ENCODE measurements at regions not wholly inside any gene's neighbourhood (a gene's known extent, or its start where the extent isn't known, plus 50 kb on each side); places are given as distances from the start of the nearest gene placed in this dataset.

DNA sequence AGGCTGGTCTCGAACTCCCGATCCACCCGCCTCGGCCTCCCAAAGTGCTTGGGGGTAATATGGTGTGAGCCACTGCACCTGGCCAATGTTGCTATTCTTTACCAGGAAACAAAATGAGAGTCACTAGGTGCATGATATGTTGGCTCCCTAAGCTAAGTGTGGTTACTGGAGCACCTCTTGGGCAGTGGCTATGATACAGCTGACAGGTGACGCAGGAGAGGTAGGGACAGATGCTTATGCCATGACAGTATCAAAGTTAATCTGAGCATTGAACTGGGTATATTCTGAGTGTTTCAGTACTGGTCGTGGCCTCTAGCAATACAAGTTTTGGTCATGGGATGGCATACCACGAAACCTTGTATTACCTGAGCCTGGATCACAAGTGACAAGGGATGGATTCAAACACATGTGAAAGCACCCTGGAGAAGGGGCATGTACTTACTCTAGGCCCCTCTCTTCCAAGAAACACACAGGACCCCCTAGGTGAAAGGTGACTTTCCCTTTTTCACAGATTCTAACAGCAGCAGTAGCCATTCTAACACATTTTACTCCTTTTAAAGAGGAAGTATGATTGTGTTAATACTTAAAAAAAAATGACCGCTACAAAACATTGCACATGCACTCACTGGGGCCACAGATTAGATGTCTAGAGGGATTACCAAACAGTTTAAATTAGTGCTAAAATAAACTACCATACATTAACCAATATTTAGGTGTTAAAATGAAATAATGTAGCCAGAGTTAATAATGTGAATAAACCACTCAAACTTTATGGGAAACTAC, 467.3 kb downstream of the SHQ1 start:
- peaks cover 2% of the 10 kb centered on the region for H3K36me3 ChIP-seq (ENCODE audit: control insufficient read depth, insufficient read depth, low read length)
- no peak for DNase-seq (ENCODE audit: low read depth)
- no peaks in the 10 kb centered on the region for H3K27me3 ChIP-seq (ENCODE audit: control insufficient read depth, insufficient read depth, low read length)
- no peak overlapping the region for H3K4me3 ChIP-seq (ENCODE audit: low read depth, low read length)
- TF ChIP-seq, protein P1, sequence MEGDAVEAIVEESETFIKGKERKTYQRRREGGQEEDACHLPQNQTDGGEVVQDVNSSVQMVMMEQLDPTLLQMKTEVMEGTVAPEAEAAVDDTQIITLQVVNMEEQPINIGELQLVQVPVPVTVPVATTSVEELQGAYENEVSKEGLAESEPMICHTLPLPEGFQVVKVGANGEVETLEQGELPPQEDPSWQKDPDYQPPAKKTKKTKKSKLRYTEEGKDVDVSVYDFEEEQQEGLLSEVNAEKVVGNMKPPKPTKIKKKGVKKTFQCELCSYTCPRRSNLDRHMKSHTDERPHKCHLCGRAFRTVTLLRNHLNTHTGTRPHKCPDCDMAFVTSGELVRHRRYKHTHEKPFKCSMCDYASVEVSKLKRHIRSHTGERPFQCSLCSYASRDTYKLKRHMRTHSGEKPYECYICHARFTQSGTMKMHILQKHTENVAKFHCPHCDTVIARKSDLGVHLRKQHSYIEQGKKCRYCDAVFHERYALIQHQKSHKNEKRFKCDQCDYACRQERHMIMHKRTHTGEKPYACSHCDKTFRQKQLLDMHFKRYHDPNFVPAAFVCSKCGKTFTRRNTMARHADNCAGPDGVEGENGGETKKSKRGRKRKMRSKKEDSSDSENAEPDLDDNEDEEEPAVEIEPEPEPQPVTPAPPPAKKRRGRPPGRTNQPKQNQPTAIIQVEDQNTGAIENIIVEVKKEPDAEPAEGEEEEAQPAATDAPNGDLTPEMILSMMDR (IDR thresholded peaks at IDR 0.05; ENCODE audit: insufficient read depth, low read length, poor library complexity, severe bottlenecking) = no peak

DNA sequence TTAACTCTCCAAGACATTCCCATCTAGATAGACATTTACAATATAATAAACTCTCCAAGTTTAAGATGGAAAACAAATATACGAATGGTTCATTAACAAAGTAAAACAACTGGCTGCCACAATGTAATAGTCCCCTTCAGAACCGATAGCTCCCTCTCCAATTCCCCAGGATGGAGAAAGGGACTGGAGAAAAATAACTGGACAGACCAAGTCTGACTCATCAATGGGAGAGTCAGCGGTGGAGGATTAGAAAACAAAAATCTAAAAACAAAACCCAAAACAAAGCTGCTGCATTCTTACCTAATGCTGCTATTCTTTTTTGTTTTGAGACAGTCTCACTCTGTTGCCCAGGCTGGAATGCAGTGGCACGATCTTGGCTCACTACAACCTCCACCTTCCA, 468.1 kb downstream of the SHQ1 start:
- peaks cover 2% of the 10 kb centered on the region for H3K36me3 ChIP-seq (ENCODE audit: control insufficient read depth, insufficient read depth, low read length)
- no peak overlapping the region for H3K4me3 ChIP-seq (ENCODE audit: low read depth, low read length)
- TF ChIP-seq, protein P1 (IDR thresholded peaks at IDR 0.05; ENCODE audit: insufficient read depth, low read length, poor library complexity, severe bottlenecking) = no peak
- DNase-seq (ENCODE audit: low read depth) = no peak
- no peaks in the 10 kb centered on the region for H3K27me3 ChIP-seq (ENCODE audit: control insufficient read depth, insufficient read depth, low read length)

DNA sequence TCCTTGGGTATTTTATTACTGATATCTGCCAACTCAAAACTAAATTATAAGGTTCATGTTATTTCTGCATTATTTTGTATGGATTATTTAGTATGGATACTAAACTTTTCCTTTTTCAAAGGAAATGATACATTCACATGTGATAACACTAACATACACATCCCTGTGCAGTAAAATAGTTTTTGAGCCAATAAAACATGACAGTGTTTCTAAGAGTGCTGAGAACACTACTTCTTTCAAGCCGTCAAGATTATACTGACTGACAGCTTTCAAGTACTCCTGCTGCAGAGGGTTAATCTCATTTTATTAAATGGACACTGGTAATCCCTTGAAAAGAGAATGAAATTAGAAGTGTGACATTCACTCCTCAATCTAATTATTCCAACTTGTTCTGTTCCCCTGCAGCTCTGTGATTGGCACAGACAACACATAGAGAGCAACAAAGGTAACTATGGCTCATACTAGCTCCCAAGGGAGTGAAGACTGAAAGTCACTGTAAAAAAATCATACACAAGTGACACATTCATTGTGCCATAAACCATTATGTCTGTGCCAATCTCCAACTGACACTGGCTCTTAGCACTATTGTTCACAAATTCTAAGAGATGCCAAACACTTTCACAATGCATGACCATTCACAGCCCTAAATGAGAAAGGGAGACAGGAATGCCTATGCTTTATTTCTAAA, 468.6 kb downstream of the SHQ1 start:
- no peaks in the 10 kb centered on the region for H3K27me3 ChIP-seq (ENCODE audit: control insufficient read depth, insufficient read depth, low read length)
- no peak overlapping the region for H3K4me3 ChIP-seq (ENCODE audit: low read depth, low read length)
- no peak for DNase-seq (ENCODE audit: low read depth)
- peaks cover 2% of the 10 kb centered on the region for H3K36me3 ChIP-seq (ENCODE audit: control insufficient read depth, insufficient read depth, low read length)
- TF ChIP-seq, protein P1 (IDR thresholded peaks at IDR 0.05; ENCODE audit: insufficient read depth, low read length, poor library complexity, severe bottlenecking) = no peak

DNA sequence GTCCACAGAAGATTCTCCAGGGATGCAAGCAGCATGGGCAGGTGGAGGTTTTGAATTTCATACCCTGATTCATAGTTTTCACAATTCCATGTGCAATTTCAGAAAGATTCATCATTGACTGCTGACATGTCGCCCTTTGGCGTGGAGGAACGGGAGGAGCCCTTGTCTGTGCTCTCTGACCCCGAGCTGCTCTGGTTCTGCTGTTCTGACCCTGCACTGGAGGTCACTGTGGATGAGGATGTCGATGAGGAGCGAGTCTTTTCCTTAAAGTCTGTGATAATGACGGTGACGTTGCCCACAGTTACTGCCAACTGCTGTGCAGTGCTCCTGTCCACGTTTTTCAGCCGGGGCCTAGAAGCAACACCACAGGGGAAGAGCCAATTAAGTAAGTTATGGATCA, 470.0 kb downstream of the SHQ1 start:
- Histone ChIP-seq H3K27me3 (ENCODE audit: control insufficient read depth, insufficient read depth, low read length) (no peaks in the 10 kb centered on the region), H3K4me3 (ENCODE audit: low read depth, low read length) (no peak overlapping the region), H3K36me3 (ENCODE audit: control insufficient read depth, insufficient read depth, low read length) (peaks cover 2% of the 10 kb centered on the region)
- TF ChIP-seq, protein P1 (IDR thresholded peaks at IDR 0.05; ENCODE audit: insufficient read depth, low read length, poor library complexity, severe bottlenecking) = no peak
- DNase-seq (ENCODE audit: low read depth) = no peak

- DNase-seq (ENCODE audit: low read depth) = no peak
- Histone ChIP-seq H3K4me3 (ENCODE audit: low read depth, low read length) (no peak overlapping the region), H3K27me3 (ENCODE audit: control insufficient read depth, insufficient read depth, low read length) (no peaks in the 10 kb centered on the region), H3K36me3 (ENCODE audit: control insufficient read depth, insufficient read depth, low read length) (peaks cover 2% of the 10 kb centered on the region)
- TF ChIP-seq, protein P1 (IDR thresholded peaks at IDR 0.05; ENCODE audit: insufficient read depth, low read length, poor library complexity, severe bottlenecking) = no peak
These were observed 471.1 kb downstream of the SHQ1 start for GRCh38 chr3:72376956-72377710.

All from kidney epithelial cell (primary cell).